Neural cell (in vitro differentiated cells): ENCODE measurements at regions not wholly inside any gene's neighbourhood (a gene's known extent, or its start where the extent isn't known, plus 50 kb on each side); places are given as distances from the start of the nearest gene placed in this dataset.

Experiments used
- EP300 ChIP-seq: fragments of 450-650 bp; conservative IDR thresholded peaks from 2 replicates; pipeline ENCODE4 v1.6.1; 2014; ENCODE audit warnings: antibody characterized with exemption, mild to moderate bottlenecking, moderate library complexity; ENCODE audit not compliant: poor library complexity, severe bottlenecking
- EZH2 ChIP-seq: fragments of 200-600, 300-800 bp; shearing (Covaris generic), sonication (generic); IDR thresholded peaks from 2 replicates; pipeline ENCODE4 v1.6.1; 2014; ENCODE audit warnings: antibody characterized with exemption, low read length, borderline replicate concordance, mild to moderate bottlenecking; ENCODE audit not compliant: insufficient read depth, poor library complexity, severe bottlenecking
- MXI1 ChIP-seq: fragments of 450-650 bp; conservative IDR thresholded peaks from 2 replicates; pipeline ENCODE4 v1.6.1; 2014; ENCODE audit warnings: antibody characterized with exemption, mild to moderate bottlenecking; ENCODE audit not compliant: poor library complexity, severe bottlenecking
- POLR2AphosphoS5 ChIP-seq: IDR thresholded peaks from 2 replicates; pipeline ENCODE4 v1.6.1; 2012
- RAD21 ChIP-seq: fragments of 450-650 bp; conservative IDR thresholded peaks from 2 replicates; pipeline ENCODE4 v1.6.1; 2014; ENCODE audit warnings: antibody characterized with exemption, mild to moderate bottlenecking, moderate library complexity
- TAF1 ChIP-seq: IDR thresholded peaks from 2 replicates; pipeline ENCODE4 v1.6.1; 2012; ENCODE audit warnings: low read depth
- TF ChIP-seq, protein P1 (sequence below): fragments of 450-650 bp; IDR thresholded peaks from 2 replicates; pipeline ENCODE4 v1.5.1; 2014; ENCODE audit warnings: antibody characterized with exemption, mild to moderate bottlenecking, moderate library complexity; ENCODE audit not compliant: poor library complexity, severe bottlenecking

DNA sequence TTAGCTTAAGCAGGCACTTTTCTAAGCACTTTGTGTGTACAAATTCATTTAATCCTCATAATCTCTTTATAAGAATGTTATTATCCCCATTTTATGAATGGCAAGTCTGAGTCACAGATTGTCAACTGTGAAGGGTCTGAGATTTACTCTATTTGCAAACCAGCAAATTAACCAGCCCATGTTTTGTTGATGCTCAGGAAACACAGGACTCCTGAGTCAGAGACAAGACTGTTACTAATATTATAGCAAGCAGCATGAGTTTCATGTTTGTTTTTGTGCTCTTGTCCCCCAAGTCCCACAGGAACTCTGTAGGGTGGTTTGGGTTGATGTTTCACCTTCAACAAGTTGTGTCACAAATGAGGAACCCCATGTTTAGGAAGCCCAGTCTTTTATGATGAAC, 182.0 kb upstream of the PPP1R3A start:
- no peak for TF ChIP-seq POLR2AphosphoS5
- TF ChIP-seq, protein P1, sequence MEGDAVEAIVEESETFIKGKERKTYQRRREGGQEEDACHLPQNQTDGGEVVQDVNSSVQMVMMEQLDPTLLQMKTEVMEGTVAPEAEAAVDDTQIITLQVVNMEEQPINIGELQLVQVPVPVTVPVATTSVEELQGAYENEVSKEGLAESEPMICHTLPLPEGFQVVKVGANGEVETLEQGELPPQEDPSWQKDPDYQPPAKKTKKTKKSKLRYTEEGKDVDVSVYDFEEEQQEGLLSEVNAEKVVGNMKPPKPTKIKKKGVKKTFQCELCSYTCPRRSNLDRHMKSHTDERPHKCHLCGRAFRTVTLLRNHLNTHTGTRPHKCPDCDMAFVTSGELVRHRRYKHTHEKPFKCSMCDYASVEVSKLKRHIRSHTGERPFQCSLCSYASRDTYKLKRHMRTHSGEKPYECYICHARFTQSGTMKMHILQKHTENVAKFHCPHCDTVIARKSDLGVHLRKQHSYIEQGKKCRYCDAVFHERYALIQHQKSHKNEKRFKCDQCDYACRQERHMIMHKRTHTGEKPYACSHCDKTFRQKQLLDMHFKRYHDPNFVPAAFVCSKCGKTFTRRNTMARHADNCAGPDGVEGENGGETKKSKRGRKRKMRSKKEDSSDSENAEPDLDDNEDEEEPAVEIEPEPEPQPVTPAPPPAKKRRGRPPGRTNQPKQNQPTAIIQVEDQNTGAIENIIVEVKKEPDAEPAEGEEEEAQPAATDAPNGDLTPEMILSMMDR, result no peak
- no peak for TF ChIP-seq EP300
- no peak for TF ChIP-seq EZH2
- no peak for TF ChIP-seq MXI1
- no peak for TF ChIP-seq TAF1
- no peak for TF ChIP-seq RAD21
